ENCODE measurements at regions not wholly inside any gene's neighbourhood (a gene's known extent, or its start where the extent isn't known, plus 50 kb on each side); places are given as distances from the start of the nearest gene placed in this dataset.

- H3K4me1 ChIP-seq = no peaks in the 10 kb centered on the region
- no peaks in the 10 kb centered on the region for H3K9me3 ChIP-seq
- DNase-seq (ENCODE audit: low spot score in 2 of 2) = no peak
- H3K4me3 ChIP-seq = no peak overlapping the region
- H3K27me3 ChIP-seq = no peaks in the 10 kb centered on the region
- WGBS, 2 donors = 89 to 90% methylated on average over 1 of the region's 1 CpG
- H3K27ac ChIP-seq = no peak overlapping the region
- H3K36me3 ChIP-seq = no peaks in the 10 kb centered on the region
- TF ChIP-seq CTCF (IDR thresholded peaks at IDR 0.05) = no peak
- TF ChIP-seq EP300 (IDR thresholded peaks at IDR 0.05) = no peak
- TF ChIP-seq POLR2A (IDR thresholded peaks at IDR 0.05) = no peak
These were observed 82.1 kb upstream of the POMGNT2 start for GRCh38 chr3:43187836-43188479.

- Histone ChIP-seq H3K9me3 (no peaks in the 10 kb centered on the region), H3K27ac (no peak overlapping the region), H3K4me1 (peaks cover 0 to 1% (median 0%) of the 10 kb centered on the region in 4 donors), H3K4me3 (no peak overlapping the region), H3K27me3 (no peaks in the 10 kb centered on the region), H3K36me3 (no peaks in the 10 kb centered on the region)
- WGBS, 2 donors = 90 to 92% methylated on average over 8 of the region's 8 CpGs
- no peak for DNase-seq (ENCODE audit: low spot score in 2 of 2)
- TF ChIP-seq POLR2A (IDR thresholded peaks at IDR 0.05) (no peak), CTCF (IDR thresholded peaks at IDR 0.05) (no peak), EP300 (IDR thresholded peaks at IDR 0.05) (no peak)
These were observed 80.1 kb upstream of the POMGNT2 start for GRCh38 chr3:43185983-43186314.

GRCh38 chr3:43185274-43185982 is 79.5 kb upstream of the POMGNT2 start:
- no peak for DNase-seq (ENCODE audit: low spot score in 2 of 2)
- no peaks in the 10 kb centered on the region for H3K36me3 ChIP-seq
- H3K27ac ChIP-seq = no peak overlapping the region
- peaks cover 0 to 6% (median 1%) of the 10 kb centered on the region in 4 donors for H3K4me1 ChIP-seq
- H3K27me3 ChIP-seq = no peaks in the 10 kb centered on the region
- WGBS, 2 donors = 76 to 78% methylated on average over 4 to 5 of the region's 5 CpGs
- no peak for TF ChIP-seq CTCF (IDR thresholded peaks at IDR 0.05)
- no peak for TF ChIP-seq EP300 (IDR thresholded peaks at IDR 0.05)
- TF ChIP-seq POLR2A (IDR thresholded peaks at IDR 0.05) = no peak
- H3K4me3 ChIP-seq = no peak overlapping the region
- H3K9me3 ChIP-seq = no peaks in the 10 kb centered on the region

- Histone ChIP-seq H3K4me3 (no peak overlapping the region), H3K4me1 (peaks cover 0 to 19% (median 4%) of the 10 kb centered on the region in 4 donors), H3K9me3 (no peaks in the 10 kb centered on the region), H3K36me3 (no peaks in the 10 kb centered on the region), H3K27ac (no peak overlapping the region), H3K27me3 (no peaks in the 10 kb centered on the region)
- no peak for TF ChIP-seq POLR2A (IDR thresholded peaks at IDR 0.05)
- no peak for TF ChIP-seq CTCF (IDR thresholded peaks at IDR 0.05)
- TF ChIP-seq EP300 (IDR thresholded peaks at IDR 0.05) = no peak
- WGBS, 2 donors = 66 to 67% methylated on average over 2 of the region's 2 CpGs
- DNase-seq (ENCODE audit: low spot score in 2 of 2) = no peak
These were observed 77.6 kb upstream of the POMGNT2 start for GRCh38 chr3:43183456-43183855.

- Histone ChIP-seq H3K4me1 (peaks cover 0 to 19% (median 4%) of the 10 kb centered on the region in 4 donors), H3K9me3 (no peaks in the 10 kb centered on the region), H3K27ac (peak overlapping the region in 1 of 4 donors; percentile 57), H3K36me3 (no peaks in the 10 kb centered on the region), H3K27me3 (no peaks in the 10 kb centered on the region), H3K4me3 (no peak overlapping the region)
- no peak for DNase-seq (ENCODE audit: low spot score in 2 of 2)
- WGBS, 2 donors = 75 to 78% methylated on average over 13 of the region's 13 CpGs
- no peak for TF ChIP-seq CTCF (IDR thresholded peaks at IDR 0.05)
- no peak for TF ChIP-seq EP300 (IDR thresholded peaks at IDR 0.05)
- TF ChIP-seq POLR2A (IDR thresholded peaks at IDR 0.05) = no peak
These were observed 75.4 kb upstream of the POMGNT2 start for GRCh38 chr3:43181202-43181821.

Data from tibial nerve (tissue), 4 donors.